H1 (cell line): ENCODE measurements at regions not wholly inside any gene's neighbourhood (a gene's known extent, or its start where the extent isn't known, plus 50 kb on each side); places are given as distances from the start of the nearest gene placed in this dataset.

ENCODE experiments used
- CTCF ChIA-PET: fragments of 300-600 bp; sonication (Branson Sonifier 250); formaldehyde crosslinking; loops from one replicate; lab custom pipeline; 2021; ENCODE audit not compliant: partially characterized antibody; lab: Charles Lee
- POLR2A ChIA-PET: fragments of 300-600 bp; sonication (Branson Sonifier 250); formaldehyde crosslinking; loops from one replicate; lab custom pipeline; 2021; ENCODE audit warnings: inconsistent platforms; ENCODE audit not compliant: partially characterized antibody; lab: Charles Lee
- DNase-seq, 2 experiments: peaks; one replicate each; pipeline versions ENCODE4 v3.0.0 to v3.0.0-alpha.2; 2010 to 2022; ENCODE audit warnings: low spot score in 2 of 2, low read depth in 1 of 2, mixed read lengths in 1 of 2
- FAIRE-seq: peaks from 2 replicates; lab custom pipeline; 2011; peaks lifted over from hg19 to GRCh38; lab: Jason Lieb, UNC
- H2AFZ ChIP-seq: 2 replicates; pipeline ENCODE4 v1.8.1; 2012; ENCODE audit warnings: low read length, inconsistent platforms
- H2AK5ac ChIP-seq: 2 replicates; pipeline ENCODE4 v1.6.1; 2013; ENCODE audit warnings: low read depth, low read length
- H2BK120ac ChIP-seq: replicated peaks from 2 replicates; pipeline ENCODE3; 2013; ENCODE audit warnings: low read depth, low read length, inconsistent platforms
- H2BK12ac ChIP-seq: 2 replicates; pipeline ENCODE4 v1.6.1; 2013; ENCODE audit warnings: low read depth, low read length
- H2BK15ac ChIP-seq: 2 replicates; pipeline ENCODE4 v1.6.1; 2013; ENCODE audit warnings: low read length
- H2BK20ac ChIP-seq: 2 replicates; pipeline ENCODE4 v1.6.1; 2013; ENCODE audit warnings: low read length
- H2BK5ac ChIP-seq: 2 replicates; pipeline ENCODE4 v1.6.1; 2013; ENCODE audit warnings: low read depth, low read length
- H3K14ac ChIP-seq: 2 replicates; pipeline ENCODE4 v1.6.1; 2013; ENCODE audit warnings: inconsistent platforms; ENCODE audit not compliant: insufficient read length
- H3K18ac ChIP-seq: 2 replicates; pipeline ENCODE4 v1.6.1; 2013; ENCODE audit warnings: low read length; ENCODE audit errors: extremely low read depth
- H3K23ac ChIP-seq: 2 replicates; pipeline ENCODE4 v1.6.1; 2013; ENCODE audit warnings: inconsistent platforms; ENCODE audit not compliant: insufficient read length
- H3K23me2 ChIP-seq: 2 replicates; pipeline ENCODE4 v1.6.1; 2013; ENCODE audit warnings: low read depth, low read length
- H3K27ac ChIP-seq: 2 replicates; pipeline ENCODE4 v1.6.1; 2011; ENCODE audit warnings: low read depth, low read length, inconsistent platforms
- H3K27me3 ChIP-seq, 4 experiments: replicated peaks in 1 of 4; 1 replicate in 1 of 4; 2 replicates in 3 of 4; pipeline versions ENCODE4 v1.6.1 to v1.8.1; 2011 to 2013; ENCODE audit warnings: low read length in 3 of 4, mild to moderate bottlenecking in 3 of 4, inconsistent platforms in 2 of 4, mixed read lengths in 2 of 4, moderate library complexity in 1 of 4; ENCODE audit not compliant: control insufficient read depth in 3 of 4, insufficient read depth in 3 of 4; ENCODE audit errors: extremely low read depth in 1 of 4
- H3K36me3 ChIP-seq, 4 experiments: 2 replicates each; pipeline versions ENCODE4 v1.6.1 to v1.8.1; 2011 to 2013; ENCODE audit warnings: mild to moderate bottlenecking in 4 of 4, low read length in 3 of 4, moderate library complexity in 2 of 4, control low read depth in 1 of 4, inconsistent platforms in 1 of 4; ENCODE audit not compliant: insufficient read depth in 4 of 4, control insufficient read depth in 2 of 4
- H3K4ac ChIP-seq: replicated peaks from 2 replicates; pipeline ENCODE3; 2013; ENCODE audit warnings: low read length, low read depth, mixed read lengths, inconsistent platforms; ENCODE audit not compliant: insufficient read length
- H3K4me1 ChIP-seq, 4 experiments: replicated peaks in 1 of 4; 1 replicate in 1 of 4; 2 replicates in 3 of 4; pipeline versions ENCODE4 v1.6.1 to v1.8.1; 2011 to 2013; ENCODE audit warnings: low read length in 3 of 4, inconsistent platforms in 2 of 4, mixed read lengths in 1 of 4; ENCODE audit not compliant: insufficient read depth in 4 of 4, control insufficient read depth in 3 of 4
- H3K4me2 ChIP-seq, 2 experiments: 2 replicates each; pipeline versions ENCODE4 v1.6.1 to v1.8.1; 2011 to 2013; ENCODE audit warnings: low read depth in 2 of 2, low read length in 2 of 2, control low read depth in 1 of 2, inconsistent platforms in 1 of 2, mild to moderate bottlenecking in 1 of 2; ENCODE audit not compliant: insufficient read depth in 1 of 2
- H3K4me3 ChIP-seq, 4 experiments: fragments of 200-600, 300-600 bp in 1 of 4; sonication (generic), shearing (Covaris generic), sonication (Bioruptor Twin) in 1 of 4; 2 replicates each; pipeline versions ENCODE4 v1.5.1 to v1.8.1; 2011 to 2016; ENCODE audit warnings: low read length in 4 of 4, low read depth in 3 of 4, control low read depth in 2 of 4, inconsistent platforms in 2 of 4, mild to moderate bottlenecking in 2 of 4, mixed read lengths in 1 of 4, moderate library complexity in 1 of 4; ENCODE audit not compliant: insufficient read depth in 2 of 4; ENCODE audit errors: extremely low read depth in 1 of 4
- H3K56ac ChIP-seq: replicated peaks from 2 replicates; pipeline ENCODE3; 2013; ENCODE audit warnings: low read depth, mild to moderate bottlenecking, mixed read lengths, low read length, inconsistent platforms; ENCODE audit not compliant: insufficient read length
- H3K79me1 ChIP-seq: 2 replicates; pipeline ENCODE4 v1.6.1; 2013; ENCODE audit warnings: low read depth, low read length, control low read depth
- H3K79me2 ChIP-seq, 2 experiments: 2 replicates each; pipeline versions ENCODE4 v1.6.1 to v1.8.1; 2012 to 2013; ENCODE audit warnings: low read length in 2 of 2, mild to moderate bottlenecking in 2 of 2, inconsistent platforms in 1 of 2; ENCODE audit not compliant: insufficient read depth in 2 of 2, control insufficient read depth in 1 of 2
- H3K9ac ChIP-seq, 4 experiments: replicated peaks in 1 of 4; 1 replicate in 1 of 4; 2 replicates in 3 of 4; pipeline versions ENCODE4 v1.6.1 to v1.8.1; 2011 to 2013; ENCODE audit warnings: low read depth in 3 of 4, low read length in 3 of 4, control low read depth in 2 of 4, mild to moderate bottlenecking in 2 of 4, moderate library complexity in 2 of 4, inconsistent platforms in 1 of 4; ENCODE audit errors: extremely low read depth in 1 of 4
- H3K9me3 ChIP-seq, 2 experiments: 2 replicates each; pipeline versions ENCODE4 v1.6.1 to v1.8.1; 2012 to 2013; ENCODE audit warnings: mild to moderate bottlenecking in 2 of 2, moderate library complexity in 2 of 2, control low read depth in 1 of 2, inconsistent platforms in 1 of 2, low read depth in 1 of 2, low read length in 1 of 2, mixed read lengths in 1 of 2; ENCODE audit not compliant: insufficient read depth in 2 of 2
- H4K20me1 ChIP-seq, 2 experiments: replicated peaks in 1 of 2; 2 replicates each; pipeline versions ENCODE3 to v1.8.1; 2011 to 2013; ENCODE audit warnings: inconsistent platforms in 2 of 2, low read length in 2 of 2, mild to moderate bottlenecking in 1 of 2; ENCODE audit not compliant: insufficient read depth in 2 of 2, control insufficient read depth in 1 of 2
- H4K5ac ChIP-seq: 2 replicates; pipeline ENCODE4 v1.6.1; 2013; ENCODE audit warnings: low read length, low read depth, mixed read lengths, inconsistent platforms; ENCODE audit not compliant: insufficient read length
- H4K8ac ChIP-seq: 2 replicates; pipeline ENCODE4 v1.8.0; 2013; ENCODE audit warnings: mild to moderate bottlenecking, moderate library complexity, low read length, inconsistent platforms; ENCODE audit not compliant: insufficient read depth; ENCODE audit errors: extremely low read depth
- H4K91ac ChIP-seq: replicated peaks from 2 replicates; pipeline ENCODE3; 2013; ENCODE audit warnings: low read length, mixed read lengths, inconsistent platforms; ENCODE audit not compliant: insufficient read length
- BACH1 ChIP-seq: IDR thresholded peaks from 2 replicates; pipeline ENCODE4 v1.6.1; 2012; ENCODE audit warnings: low read length, improper control_type of control experiment
- RNF2 ChIP-seq: fragments of 200-900, 300-1000 bp; sonication (generic); IDR thresholded peaks from 2 replicates; pipeline ENCODE4 v1.7.1; 2016; ENCODE audit warnings: borderline replicate concordance, low read depth, mild to moderate bottlenecking, antibody characterized with exemption, low read length; ENCODE audit not compliant: poor library complexity, severe bottlenecking; ENCODE audit errors: missing control alignments
- WGBS, 2 experiments: shearing (Covaris generic) in 1 of 2; methylation state at CpG; one replicate each; pipeline versions ENCODE4 v1.1.6 to v1.1.7; 2013 to 2015; ENCODE audit warnings: low lambda C conversion rate in 2 of 2, mixed read lengths in 2 of 2, inconsistent platforms in 1 of 2, low coverage in 1 of 2, missing lambda C conversion rate in 1 of 2; ENCODE audit not compliant: insufficient replicate concordance in 2 of 2, insufficient coverage in 1 of 2, insufficient read length in 1 of 2; ENCODE audit errors: extremely low coverage in 1 of 2, missing lambda C conversion rate in 1 of 2; 5-methylcytosine and 5-hydroxymethylcytosine counted together

DNA sequence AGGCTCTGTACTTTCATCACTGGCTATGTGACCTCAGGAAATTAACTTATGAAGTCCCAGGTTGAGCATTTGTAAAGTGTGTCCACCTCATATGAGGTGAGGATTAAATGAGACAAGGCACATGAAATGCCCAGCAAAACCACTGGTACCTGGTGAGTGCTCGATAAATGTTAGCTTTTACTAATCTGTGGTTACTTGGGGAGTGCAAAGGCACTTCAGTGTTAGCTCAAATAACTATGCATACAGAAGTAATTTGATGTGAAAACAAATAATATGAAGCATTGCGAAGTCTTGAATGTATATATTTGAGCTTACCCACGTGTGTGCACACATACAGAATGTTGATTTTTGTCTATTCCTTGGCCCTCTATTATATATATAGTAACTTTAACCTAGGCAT lies 186.3 kb upstream of the TLL1 start:
- Histone ChIP-seq H2BK20ac (no peak overlapping the region), H2BK15ac (no peak overlapping the region), H3K79me1 (no peaks in the 10 kb centered on the region), H2AFZ (no peak overlapping the region), H3K9me3 (no peaks in the 10 kb centered on the region), H2BK5ac (no peak overlapping the region), H4K20me1 (no peaks in the 10 kb centered on the region), H3K4ac (no peak overlapping the region), H3K27me3 (no peaks in the 10 kb centered on the region), H2BK120ac (no peak overlapping the region), H2AK5ac (no peak overlapping the region), H4K8ac (no peak overlapping the region), H4K5ac (no peak overlapping the region), H4K91ac (no peak overlapping the region), H3K14ac (no peak overlapping the region), H3K9ac (no peak overlapping the region), H3K27ac (no peak overlapping the region), H3K4me3 (no peak overlapping the region), H3K36me3 (no peaks in the 10 kb centered on the region), H3K56ac (no peak overlapping the region), H3K18ac (no peak overlapping the region), H3K4me1 (no peaks in the 10 kb centered on the region; a peak in 1 of 7 replicates), H3K23me2 (no peaks in the 10 kb centered on the region), H3K79me2 (no peaks in the 10 kb centered on the region), H2BK12ac (no peak overlapping the region), H3K4me2 (no peak overlapping the region), H3K23ac (no peak overlapping the region)
- 89% methylated on average over 3 of the region's 3 CpGs; no CpG with 5 or more reads in 1 of the 2 experiments for WGBS, 2 experiments
- CTCF ChIA-PET = no interaction called here
- POLR2A ChIA-PET = no interaction called here
- TF ChIP-seq RNF2 (no peak), BACH1 (no peak)
- FAIRE-seq = no peak
- no peak for DNase-seq
